GM21515 (cell line): ENCODE measurements at regions not wholly inside any gene's neighbourhood (a gene's known extent, or its start where the extent isn't known, plus 50 kb on each side); places are given as distances from the start of the nearest gene placed in this dataset.

Experiments used
- ATAC-seq: cut with Tn5 transposase; IDR thresholded peaks from one replicate; pipeline ENCODE4 v1.9.1; 2021; ENCODE audit not compliant: unreplicated experiment

DNA sequence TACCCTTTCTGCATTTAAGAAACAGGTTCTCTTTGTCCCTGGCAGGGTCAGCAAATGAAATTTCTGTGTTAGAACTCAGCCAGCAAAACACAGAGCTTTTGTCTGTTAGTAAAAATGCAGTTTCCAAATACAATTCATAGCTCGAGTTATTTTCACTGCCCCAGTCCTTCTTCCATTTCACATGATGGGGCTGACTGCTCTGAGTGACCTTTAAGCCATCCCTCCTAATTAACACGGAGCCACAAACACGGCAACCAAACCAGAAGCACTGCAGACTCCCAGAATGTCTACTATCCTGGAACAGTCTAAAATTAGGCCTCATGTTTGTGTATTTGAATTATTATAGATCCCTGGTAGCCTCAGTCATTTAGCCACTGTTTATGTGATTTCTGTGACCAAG is 99.1 kb upstream of the RGS4 start:
- ATAC-seq: no peak

DNA sequence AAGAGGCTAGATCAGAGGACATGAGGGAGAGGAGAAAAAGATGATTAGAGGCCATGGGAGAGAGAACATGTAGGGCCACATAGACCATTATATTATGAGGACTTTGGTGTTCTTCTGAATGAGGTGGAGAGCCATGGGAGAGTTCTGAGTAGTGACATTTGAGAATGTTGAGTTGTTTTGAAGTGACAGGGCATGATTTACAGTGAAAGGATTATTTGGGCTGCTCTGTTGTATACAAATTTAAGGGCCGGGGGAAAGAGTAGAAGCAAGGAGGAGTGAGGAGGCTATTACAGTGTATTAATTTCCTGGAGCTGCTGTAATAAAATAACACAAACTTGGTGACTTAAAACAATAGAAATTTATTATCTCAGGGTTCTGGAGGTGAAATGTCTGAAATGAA is 102.5 kb upstream of the RGS4 start:
- ATAC-seq: no peak

DNA sequence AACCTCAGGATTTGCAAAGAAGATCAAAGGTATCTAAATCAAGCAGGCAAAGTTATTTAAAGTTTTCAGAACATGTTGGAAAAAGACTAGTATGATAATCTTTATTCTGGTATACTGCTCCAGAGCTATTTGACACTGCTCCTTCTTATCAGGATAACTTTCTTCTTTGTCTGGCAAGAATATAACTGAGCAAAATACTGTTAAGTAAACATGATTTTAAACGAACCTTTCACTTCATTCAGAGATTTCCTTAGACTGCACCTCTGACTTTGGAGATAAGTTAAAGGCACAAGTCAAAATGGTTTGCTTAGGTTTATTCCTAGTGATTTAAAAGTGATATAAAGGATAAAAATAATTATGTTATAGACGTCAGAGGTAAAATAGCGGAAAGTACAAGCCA is 103.9 kb upstream of the CCDC190 start:
- ATAC-seq: no peak

GRCh38 chr1:162956922-162957321 is 95.9 kb upstream of the CCDC190 start:
- ATAC-seq: no peak

GRCh38 chr1:162954824-162955223 is 93.8 kb upstream of the CCDC190 start:
- no peak for ATAC-seq

- no peak for ATAC-seq
These were observed 92.0 kb upstream of the CCDC190 start for GRCh38 chr1:162952956-162953355.

GRCh38 chr1:162951553-162952315 is 90.8 kb upstream of the CCDC190 start:
- peak; percentile 83 for ATAC-seq

DNA sequence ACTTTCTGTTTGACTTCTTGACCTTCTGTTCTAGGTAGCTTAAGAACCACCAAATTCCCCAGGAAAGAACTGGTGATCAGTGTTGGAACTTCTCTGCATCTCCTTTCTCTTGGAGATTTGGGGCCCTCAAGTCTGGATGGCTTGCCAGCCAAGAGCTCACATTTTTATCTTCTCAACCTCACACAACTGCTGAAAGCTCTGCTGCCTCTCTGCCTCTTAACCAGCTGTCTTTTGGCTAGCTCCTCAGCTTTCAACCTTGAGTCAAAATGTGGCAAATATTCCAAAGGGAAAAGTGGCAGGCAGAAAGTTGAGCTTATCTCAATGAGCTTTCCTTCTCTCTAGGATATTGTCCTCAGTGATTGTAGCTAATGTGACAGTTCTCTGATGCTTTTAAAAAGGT is 89.2 kb upstream of the CCDC190 start:
- ATAC-seq: no peak

DNA sequence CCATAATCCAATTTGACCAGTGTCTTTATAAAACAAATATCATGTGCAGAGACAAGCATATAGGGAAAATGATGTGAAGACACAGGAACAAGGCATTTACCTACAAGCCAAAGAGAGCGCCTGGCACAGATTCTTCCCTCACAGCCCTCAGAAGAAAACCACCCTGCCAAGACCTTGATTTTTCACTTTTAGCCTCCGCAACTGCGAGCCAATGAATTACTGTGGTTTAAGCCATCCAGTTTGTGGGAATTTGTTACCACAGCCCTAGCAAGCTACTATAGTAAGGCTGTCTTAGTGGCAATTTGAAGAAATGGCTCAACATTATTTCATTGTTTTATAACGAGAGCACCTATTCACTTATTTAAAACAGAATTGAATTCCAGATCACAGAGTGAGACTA is 85.7 kb upstream of the CCDC190 start:
- no peak for ATAC-seq

GRCh38 chr1:162944974-162945674 is 84.1 kb upstream of the CCDC190 start:
- ATAC-seq: no peak

- ATAC-seq: no peak
These were observed 82.6 kb upstream of the CCDC190 start for GRCh38 chr1:162943622-162944021.

DNA sequence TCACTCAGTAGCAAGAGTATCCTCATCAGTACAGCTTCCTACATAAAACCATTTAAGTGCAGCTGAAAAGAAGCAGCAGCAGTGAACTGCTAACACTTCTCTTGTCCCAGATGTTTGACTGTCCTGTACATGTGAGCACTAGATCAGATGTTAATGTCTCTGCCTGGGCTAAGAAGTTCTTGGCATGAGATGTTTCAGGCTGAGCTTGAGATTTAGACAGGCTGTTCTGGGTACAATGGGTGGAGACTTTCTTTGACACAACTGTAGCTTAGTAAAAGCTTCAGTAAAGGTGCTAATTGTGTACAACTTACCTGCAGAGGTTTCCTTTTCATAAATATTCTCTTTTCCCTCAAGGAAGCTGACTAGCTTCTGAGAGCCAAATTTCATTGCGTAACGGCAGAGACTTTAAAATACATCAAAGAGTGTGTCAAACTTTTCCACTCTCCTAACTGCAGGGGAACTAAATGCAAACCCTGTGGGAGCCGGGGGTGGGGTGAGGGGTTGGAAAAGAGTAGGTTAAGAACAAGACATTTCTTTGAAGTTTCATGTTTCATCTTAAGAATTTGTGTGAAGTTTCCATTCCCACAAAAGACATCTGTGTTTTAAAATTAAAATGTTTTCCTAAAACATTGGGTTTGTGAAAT is 82.1 kb upstream of the CCDC190 start:
- ATAC-seq: no peak

GRCh38 chr1:162941024-162941423 is 80.0 kb upstream of the CCDC190 start:
- ATAC-seq: no peak

- ATAC-seq: no peak
These were observed 78.1 kb upstream of the CCDC190 start for GRCh38 chr1:162939035-162939434.

DNA sequence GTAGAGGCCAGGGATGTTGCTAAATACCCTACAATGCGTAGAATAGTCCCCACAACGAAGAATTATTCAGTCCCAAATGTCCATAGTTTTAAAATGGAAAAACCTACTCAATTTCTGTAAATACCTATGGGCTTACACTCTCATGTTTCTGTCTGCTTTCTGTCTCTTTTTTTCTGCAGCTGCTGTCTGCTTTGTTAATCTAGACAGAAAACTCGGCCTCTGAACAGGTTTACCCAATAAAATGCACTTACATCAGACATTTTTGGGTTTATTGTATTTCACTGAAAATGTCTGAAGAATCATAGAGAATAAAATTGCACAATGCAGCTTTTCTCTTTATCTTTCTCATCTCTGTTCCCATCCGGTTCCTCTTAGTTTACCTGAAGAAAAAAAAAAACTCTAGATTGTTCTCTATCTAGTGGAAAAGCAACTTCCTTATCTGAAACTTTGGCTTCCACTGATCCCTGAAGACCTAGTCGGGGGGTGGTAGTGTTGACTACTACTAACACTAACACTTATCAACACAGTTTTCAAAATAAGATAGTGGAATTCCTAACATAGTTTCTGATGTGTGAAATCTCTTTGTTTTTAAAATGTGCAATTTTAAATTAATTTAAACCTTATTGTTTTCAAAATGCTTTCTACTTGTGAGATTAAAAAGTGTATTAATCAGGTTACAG is 76.9 kb upstream of the CCDC190 start:
- no peak for ATAC-seq

GRCh38 chr1:162930976-162931560 is 70.1 kb upstream of the CCDC190 start:
- ATAC-seq: no peak

DNA sequence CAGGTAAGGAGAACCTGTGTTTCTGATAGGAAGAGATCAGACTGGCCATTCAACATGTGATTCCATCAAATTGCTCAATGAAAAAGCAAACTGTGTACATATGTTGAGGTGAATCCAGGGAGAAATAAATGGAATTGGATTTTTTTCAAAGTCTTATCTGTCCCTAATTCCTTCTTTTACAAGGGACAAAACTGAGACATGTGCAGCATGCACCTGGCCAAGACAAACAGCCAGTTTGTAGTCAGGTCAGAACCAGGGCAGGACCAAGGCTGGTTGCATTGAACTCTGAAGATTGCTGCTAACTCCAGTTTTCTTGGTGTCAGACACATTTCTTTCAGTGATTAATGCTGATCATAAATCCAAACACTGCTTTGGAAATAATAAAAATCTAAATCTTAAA is 69.6 kb upstream of the CCDC190 start:
- ATAC-seq: no peak

DNA sequence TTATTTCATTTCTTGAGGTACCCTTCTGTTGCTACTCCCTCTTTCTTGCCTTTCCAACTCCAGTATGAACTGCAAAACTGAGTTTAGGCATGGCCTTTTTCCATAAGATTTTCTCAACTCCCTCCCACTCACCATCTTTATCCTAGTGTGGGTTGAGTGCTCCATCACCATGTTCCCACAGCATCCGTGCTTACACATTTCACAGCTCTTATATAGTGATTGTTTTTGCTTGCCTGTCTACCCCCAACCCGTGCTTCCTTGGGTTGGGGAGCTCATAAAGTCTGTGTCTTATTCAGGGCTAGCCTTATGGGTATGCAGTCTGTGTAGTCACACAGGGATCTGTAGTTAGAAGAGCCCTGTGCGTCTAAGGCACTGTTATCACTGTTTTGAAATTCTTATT is 68.2 kb upstream of the CCDC190 start:
- no peak for ATAC-seq

GRCh38 chr1:162928141-162928540 is 67.2 kb upstream of the CCDC190 start:
- ATAC-seq: no peak

GRCh38 chr1:162927421-162927820 is 66.4 kb upstream of the CCDC190 start:
- ATAC-seq: no peak

DNA sequence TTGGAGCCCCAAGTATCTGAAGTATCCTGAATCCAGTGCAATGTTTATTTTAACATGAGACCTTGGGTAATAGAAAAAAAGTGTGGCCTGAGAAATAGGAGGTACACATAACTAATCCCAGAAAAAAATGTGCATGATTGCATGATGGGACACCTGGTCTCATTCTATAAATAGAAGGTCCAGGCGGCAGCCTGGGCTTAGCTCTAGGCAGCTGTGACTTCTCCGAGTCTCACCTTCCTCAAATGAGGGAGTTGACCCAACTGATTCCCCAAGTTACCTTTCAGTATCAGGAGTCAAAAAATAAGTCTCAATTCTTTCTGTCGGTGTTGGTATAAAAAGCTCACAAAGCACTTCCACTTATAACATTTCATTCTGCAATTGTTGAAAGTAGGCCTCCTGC is 65.9 kb upstream of the CCDC190 start:
- no peak for ATAC-seq
